ENCODE measurements at regions not wholly inside any gene's neighbourhood (a gene's known extent, or its start where the extent isn't known, plus 50 kb on each side); places are given as distances from the start of the nearest gene placed in this dataset.

GRCh38 chr18:79616651-79617510 is 62.7 kb upstream of the CTDP1 start:
- TF ChIP-seq CTCF (IDR thresholded peaks at IDR 0.05): no peak
- TF ChIP-seq POLR2A (IDR thresholded peaks at IDR 0.05): no peak
